Dedifferentiated amniotic fluid mesenchymal stem cell (primary cell): ENCODE measurements at regions not wholly inside any gene's neighbourhood (a gene's known extent, or its start where the extent isn't known, plus 50 kb on each side); places are given as distances from the start of the nearest gene placed in this dataset.

Experiments
- DNase-seq: peaks from one replicate; pipeline ENCODE4 v3.0.0-alpha.2; 2016; ENCODE audit errors: extremely low spot score

GRCh38 chr4:180870623-180871022, 1372.6 kb upstream of the TENM3 start:
- DNase-seq, result no peak

- DNase-seq, result no peak
Observed at GRCh38 chr4:180898305-180898704, 1344.9 kb upstream of the TENM3 start.

GRCh38 chr4:180900781-180901180, 1342.4 kb upstream of the TENM3 start:
- DNase-seq, result no peak

GRCh38 chr4:180909279-180909678, 1333.9 kb upstream of the TENM3 start:
- no peak for DNase-seq

DNA sequence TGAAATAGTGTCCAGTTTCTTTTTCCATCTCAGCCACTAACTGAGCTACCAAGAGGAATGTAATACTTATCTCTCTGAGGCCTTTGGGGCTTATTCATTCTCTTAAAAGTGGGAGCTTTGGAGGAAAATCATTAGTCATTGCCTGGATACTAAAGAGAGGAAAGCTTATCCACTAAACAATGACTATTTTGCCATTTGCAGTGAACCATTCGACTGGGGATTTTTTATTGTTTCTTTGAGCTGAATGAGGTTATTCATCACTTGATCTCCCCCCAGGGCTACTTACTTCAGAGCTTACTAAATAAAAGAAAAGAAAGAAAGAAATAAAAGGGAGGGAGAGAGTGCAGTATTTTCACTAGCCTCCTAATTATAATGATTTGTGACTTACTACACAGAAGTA, 1329.5 kb upstream of the TENM3 start:
- DNase-seq, result peak; percentile 81

DNA sequence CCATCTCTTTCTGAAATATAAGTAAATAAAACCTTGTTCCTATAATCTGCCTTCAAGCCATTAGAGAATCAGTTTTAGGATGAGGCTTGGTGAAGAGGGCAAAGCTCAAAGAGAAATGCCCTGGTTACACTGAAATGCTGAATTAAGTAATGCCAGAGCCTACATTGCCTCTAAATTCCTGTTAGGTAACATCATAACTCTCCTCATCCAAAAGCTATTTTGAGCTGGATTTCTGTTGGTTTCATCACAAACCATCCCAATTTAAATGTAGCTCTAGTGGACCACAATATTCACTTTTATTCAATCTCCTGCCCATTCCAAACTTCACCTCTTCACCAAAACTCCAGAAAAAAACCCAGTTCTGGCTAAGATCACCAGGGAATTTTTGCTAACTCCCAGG, 1319.7 kb upstream of the TENM3 start:
- peak; percentile 98 for DNase-seq

DNA sequence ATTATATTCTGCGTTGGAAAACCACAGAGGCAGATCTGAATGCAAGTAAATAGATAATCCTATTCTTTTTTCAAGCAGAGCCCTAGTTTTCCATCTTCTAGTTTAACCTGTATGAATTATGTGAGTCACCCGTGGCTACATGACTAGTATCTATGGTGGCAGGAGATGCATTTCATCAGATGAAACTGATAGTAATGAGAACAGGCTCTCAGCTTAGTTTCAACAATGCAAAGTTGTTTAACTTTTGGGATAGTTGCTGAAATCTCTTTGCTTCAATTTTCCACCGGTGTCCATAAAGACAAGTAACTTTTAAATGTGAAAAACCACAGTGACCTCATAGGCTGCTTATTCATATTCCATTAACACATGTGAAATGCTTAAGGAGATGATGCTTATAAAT, 1317.4 kb upstream of the TENM3 start:
- peak; percentile 34 for DNase-seq

- no peak for DNase-seq
Observed at GRCh38 chr4:180926277-180926676, 1316.9 kb upstream of the TENM3 start.

DNA sequence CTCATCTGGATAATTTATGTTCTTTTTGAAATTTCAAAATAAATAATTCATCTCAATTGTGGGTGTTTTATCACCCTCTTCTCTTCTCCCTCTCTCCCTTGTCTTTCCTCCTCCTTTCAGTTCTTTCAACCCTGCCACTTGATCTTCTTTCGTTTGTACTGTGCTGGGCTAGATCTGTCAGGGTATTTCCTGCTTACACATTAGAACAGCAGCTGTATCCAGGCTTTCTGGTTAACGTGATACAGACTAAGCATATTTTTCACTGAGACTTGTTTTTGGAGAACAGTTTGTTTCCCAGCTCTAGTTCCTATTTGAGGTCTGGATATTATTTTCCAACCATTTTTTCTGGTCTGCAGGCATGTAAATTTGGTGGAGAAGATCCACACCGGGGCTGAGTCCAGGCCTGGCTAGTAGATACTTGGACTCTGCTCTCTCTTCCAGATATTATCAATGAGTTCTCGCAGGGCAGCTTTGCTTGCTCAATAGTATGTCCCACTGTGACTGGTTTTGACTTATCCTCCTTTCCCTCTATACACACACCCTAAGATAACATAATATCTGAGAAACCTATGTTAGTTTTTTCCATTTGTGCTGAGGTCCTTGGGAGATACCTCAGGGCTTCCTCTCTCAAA, 1310.7 kb upstream of the TENM3 start:
- DNase-seq, result no peak

GRCh38 chr4:180937083-180937482, 1306.1 kb upstream of the TENM3 start:
- no peak for DNase-seq

- no peak for DNase-seq
Observed at GRCh38 chr4:180940680-180941079, 1302.5 kb upstream of the TENM3 start.

DNA sequence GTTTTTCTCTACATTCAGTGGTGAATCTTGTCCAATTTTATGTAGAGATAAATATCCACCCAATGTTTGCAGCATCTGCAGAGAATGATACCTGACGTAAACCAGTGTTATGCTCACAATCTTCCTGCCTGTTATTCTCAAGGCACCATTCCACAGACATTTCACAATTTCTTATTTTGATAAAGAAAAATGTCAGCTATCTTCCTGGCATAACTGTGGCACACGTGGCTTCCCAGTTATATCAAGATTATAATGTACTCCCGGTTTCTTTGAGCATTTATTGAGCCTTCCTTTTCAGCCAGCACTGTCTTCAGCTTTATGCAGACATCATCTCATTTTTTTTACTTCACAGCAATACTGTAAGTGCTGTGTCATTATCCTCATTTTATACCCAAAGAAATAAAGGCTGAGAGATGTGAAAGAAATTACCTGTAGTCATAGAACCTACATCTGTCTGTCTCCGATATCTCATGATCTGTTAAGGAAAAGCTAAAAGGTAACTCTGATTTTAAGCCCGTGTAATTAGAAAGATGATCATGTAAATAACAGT, 1300.8 kb upstream of the TENM3 start:
- no peak for DNase-seq

- no peak for DNase-seq
Observed at GRCh38 chr4:180946188-180946587, 1297.0 kb upstream of the TENM3 start.

DNA sequence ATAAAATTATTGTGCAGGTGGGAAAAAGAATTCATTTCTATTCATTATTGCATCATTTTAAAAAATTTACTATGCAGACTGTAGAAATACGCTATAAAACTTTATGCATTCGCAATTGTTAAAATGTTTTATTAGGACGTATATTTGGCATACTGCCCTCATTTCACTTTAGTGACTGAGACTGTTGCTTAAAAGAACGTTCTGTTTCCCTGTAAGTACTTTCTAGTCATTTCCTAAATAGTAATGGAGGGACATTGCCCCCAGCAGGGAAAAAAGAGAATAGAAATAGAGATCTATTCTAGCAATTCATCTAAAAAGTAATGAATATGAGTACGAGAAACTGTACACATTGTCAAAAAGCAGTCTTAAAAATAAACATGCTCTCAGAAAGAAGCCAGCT, 1295.8 kb upstream of the TENM3 start:
- DNase-seq, result no peak

GRCh38 chr4:180949424-180950213, 1293.6 kb upstream of the TENM3 start:
- no peak for DNase-seq

DNA sequence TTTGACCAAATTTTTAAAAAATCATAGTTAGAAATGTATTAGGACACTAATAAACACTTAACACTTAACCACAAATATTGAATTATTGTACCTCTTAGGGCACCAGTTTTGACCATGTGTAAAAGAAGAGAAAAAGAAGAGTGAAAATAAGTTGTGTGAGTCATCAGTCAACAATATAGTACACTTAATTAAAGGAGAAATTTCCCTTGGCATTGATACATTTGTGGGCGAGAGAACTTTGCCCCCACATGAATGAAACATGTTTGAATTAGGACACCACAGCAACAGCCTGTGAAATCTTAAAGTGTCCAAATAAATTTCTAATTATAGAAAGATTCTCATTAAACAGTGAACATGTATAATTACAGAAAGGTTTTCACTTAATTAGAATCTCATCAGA, 1292.8 kb upstream of the TENM3 start:
- no peak for DNase-seq

DNA sequence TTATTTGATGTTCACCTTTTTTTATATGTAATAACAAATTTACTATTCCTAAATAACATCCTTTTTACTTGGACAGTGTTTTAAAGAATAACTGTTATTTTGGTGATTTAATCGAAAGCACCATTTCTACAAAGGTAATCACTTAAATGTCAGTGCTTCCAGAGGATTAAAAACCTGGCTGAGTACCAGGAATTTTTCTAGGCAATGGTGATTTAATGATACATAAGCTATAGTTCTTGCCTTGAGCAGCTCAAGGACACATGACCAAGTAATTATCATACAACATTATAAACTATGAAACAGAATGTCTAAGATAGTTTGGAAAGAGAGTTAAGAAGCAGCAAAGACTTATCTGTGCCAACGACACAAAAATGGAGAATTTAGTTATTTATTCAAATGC, 1291.9 kb upstream of the TENM3 start:
- no peak for DNase-seq

DNA sequence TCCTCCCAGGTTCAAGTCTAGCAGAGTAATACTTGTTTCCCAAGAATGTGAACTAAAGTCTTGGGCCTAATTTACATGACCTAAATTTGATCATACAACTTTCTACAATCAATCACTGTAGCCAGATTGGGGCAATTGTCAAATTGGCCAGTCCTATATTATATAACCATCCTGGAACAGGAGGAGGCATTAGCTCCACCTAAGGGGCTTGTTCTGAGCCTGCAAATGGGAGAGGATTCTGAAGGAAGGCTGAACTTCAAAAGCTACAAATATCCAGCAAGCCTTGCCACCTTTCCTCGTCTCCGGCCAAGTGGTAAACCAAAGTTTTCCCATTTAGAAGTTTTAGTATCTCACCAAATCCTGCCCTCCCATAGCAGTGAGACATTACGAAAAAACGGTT, 1289.6 kb upstream of the TENM3 start:
- DNase-seq, result no peak

- peak; percentile 29 for DNase-seq
Observed at GRCh38 chr4:180960743-180961401, 1282.3 kb upstream of the TENM3 start.

- DNase-seq, result no peak
Observed at GRCh38 chr4:180962268-180962667, 1280.9 kb upstream of the TENM3 start.

DNA sequence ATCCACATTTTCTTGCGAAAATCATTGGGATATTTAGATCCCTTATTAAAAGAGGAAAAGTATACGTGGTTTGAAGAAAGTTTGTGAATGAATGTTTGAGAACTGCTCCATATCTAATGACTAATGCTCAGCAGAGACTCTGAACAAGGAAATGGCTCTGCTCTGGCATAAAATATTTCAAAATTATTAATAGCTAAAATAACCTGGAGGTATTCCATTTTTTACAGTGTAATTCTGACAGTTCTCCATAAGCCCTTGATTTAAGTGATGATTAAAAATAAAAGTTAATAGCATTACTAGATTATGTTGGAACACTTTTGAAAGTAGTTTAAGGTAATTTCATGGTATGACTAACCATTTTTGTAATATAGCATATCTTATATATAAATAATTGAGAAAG, 1276.9 kb upstream of the TENM3 start:
- DNase-seq, result no peak

GRCh38 chr4:180967936-180968335, 1275.3 kb upstream of the TENM3 start:
- no peak for DNase-seq

- no peak for DNase-seq
Observed at GRCh38 chr4:180973894-180974293, 1269.3 kb upstream of the TENM3 start.
